Karpas-422 (cell line): ENCODE measurements at regions not wholly inside any gene's neighbourhood (a gene's known extent, or its start where the extent isn't known, plus 50 kb on each side); places are given as distances from the start of the nearest gene placed in this dataset.

Experiments
- DNase-seq: peaks from one replicate; pipeline ENCODE4 v3.0.0-alpha.2; 2015
- H2AFZ ChIP-seq: fragments of 200-600 bp; sonication (generic); 2 replicates; pipeline ENCODE4 v1.6.1; 2014; ENCODE audit warnings: antibody characterized with exemption, low read length, mixed read lengths
- H3K27ac ChIP-seq: fragments of 200-600 bp; sonication (generic); 2 replicates; pipeline ENCODE4 v1.5.1; 2014; ENCODE audit warnings: mild to moderate bottlenecking, low read length, moderate library complexity
- H3K27me3 ChIP-seq: fragments of 200-600 bp; sonication (generic); 2 replicates; pipeline ENCODE4 v1.6.1; 2014; ENCODE audit warnings: low read length, mixed read lengths
- H3K36me3 ChIP-seq: fragments of 200-600 bp; sonication (generic); 2 replicates; pipeline ENCODE4 v1.6.1; 2014; ENCODE audit warnings: low read length, mixed read lengths; ENCODE audit not compliant: insufficient read depth
- H3K4me1 ChIP-seq: fragments of 200-600 bp; sonication (generic); 2 replicates; pipeline ENCODE4 v1.6.1; 2014; ENCODE audit warnings: mild to moderate bottlenecking, low read length, mixed read lengths
- H3K4me2 ChIP-seq: fragments of 200-600 bp; sonication (generic); 2 replicates; pipeline ENCODE4 v1.6.1; 2014; ENCODE audit warnings: low read length, low read depth, mild to moderate bottlenecking; ENCODE audit not compliant: poor library complexity, severe bottlenecking
- H3K4me3 ChIP-seq: fragments of 200-600 bp; sonication (generic); 2 replicates; pipeline ENCODE4 v1.5.1; 2014; ENCODE audit warnings: mild to moderate bottlenecking, antibody characterized with exemption, low read length, mixed read lengths
- H3K79me2 ChIP-seq: fragments of 200-600 bp; sonication (generic); 2 replicates; pipeline ENCODE4 v1.6.1; 2014; ENCODE audit warnings: mild to moderate bottlenecking, low read length, mixed read lengths
- H3K9ac ChIP-seq: fragments of 200-600 bp; sonication (generic); 2 replicates; pipeline ENCODE4 v1.6.0; 2014; ENCODE audit warnings: low read length
- H3K9me2 ChIP-seq: fragments of 200-600 bp; sonication (generic), shearing (Covaris generic); replicated peaks from 2 replicates; pipeline ENCODE4 v1.6.0; 2014; ENCODE audit warnings: mild to moderate bottlenecking, low read length, moderate library complexity; ENCODE audit not compliant: insufficient read depth
- H3K9me3 ChIP-seq: fragments of 300-700, 200-600 bp; sonication (generic); 2 replicates; pipeline ENCODE4 v1.6.1; 2014; ENCODE audit warnings: low read length, mixed read lengths
- H4K20me1 ChIP-seq: fragments of 200-600 bp; sonication (generic); 2 replicates; pipeline ENCODE4 v1.6.1; 2014; ENCODE audit warnings: mild to moderate bottlenecking, antibody characterized with exemption, low read length, low read depth; ENCODE audit not compliant: insufficient read depth

DNA sequence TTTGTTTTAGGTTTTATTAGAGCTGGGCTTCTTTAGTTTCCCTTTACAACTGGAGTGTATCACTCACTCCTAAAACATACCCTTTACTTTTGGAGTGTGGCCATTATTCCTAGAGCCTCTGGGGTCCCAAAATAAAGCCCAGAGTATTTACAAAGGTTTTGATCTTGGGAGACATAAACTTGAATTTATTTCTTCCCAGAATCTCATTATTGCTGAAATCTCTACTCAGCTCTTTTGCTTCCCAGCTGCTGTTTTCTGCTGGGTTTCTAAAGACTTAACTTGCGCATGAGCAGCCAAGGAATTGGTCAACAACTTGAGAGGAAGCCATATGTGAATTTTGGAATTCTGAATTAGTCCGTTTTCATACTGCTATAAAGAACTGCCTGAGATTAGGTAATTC lies 94.5 kb upstream of the NRSN1 start:
- H3K9me2 ChIP-seq = 0 out of 2 replicates have a peak, but pooled peaks cover under 1% of the 10 kb centered on the region
- no peak overlapping the region for H3K9ac ChIP-seq
- no peak for DNase-seq
- H3K4me3 ChIP-seq = no peak overlapping the region
- H3K27me3 ChIP-seq = no peaks in the 10 kb centered on the region
- no peak overlapping the region for H2AFZ ChIP-seq
- no peaks in the 10 kb centered on the region for H3K4me1 ChIP-seq
- H3K4me2 ChIP-seq = no peak overlapping the region
- H3K9me3 ChIP-seq = no peaks in the 10 kb centered on the region
- no peaks in the 10 kb centered on the region for H3K36me3 ChIP-seq
- no peak overlapping the region for H3K27ac ChIP-seq
- no peaks in the 10 kb centered on the region for H4K20me1 ChIP-seq
- no peaks in the 10 kb centered on the region for H3K79me2 ChIP-seq

DNA sequence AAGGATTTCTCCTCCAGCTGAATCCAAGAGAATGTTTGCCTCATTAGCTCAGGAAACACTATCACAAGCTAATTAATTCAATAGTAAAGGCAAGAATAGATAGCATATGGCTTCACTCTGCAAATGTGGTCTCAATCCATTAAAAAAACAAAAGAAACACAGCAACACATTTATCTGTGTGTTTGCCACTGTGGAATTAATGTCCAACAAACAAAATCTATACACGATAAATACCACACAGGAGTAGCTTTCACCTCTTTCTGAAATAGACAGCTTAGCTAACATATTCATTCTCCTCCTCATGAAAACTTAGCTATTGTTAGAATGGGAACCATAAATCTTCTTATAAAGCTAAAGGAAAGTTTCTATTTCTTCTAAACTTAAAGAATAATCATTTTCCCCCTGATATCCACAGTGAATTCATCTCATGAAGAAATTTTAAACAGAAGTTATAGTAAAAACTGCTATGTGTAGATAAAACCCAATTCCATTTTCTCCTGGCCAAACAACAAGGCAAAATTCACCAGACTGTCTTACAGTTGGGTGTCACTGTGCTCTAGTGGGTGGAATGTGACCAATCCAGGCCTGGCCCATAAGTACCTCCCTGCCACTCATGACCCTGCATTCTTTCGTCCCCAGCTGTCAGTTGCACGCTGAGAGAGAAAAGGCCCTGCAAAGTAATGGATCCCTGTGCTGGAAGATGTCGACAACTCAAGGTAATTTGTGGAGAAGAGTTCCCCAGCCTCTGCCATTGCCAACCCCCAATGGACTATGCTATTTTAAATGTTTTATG lies 92.9 kb upstream of the NRSN1 start:
- Histone ChIP-seq H3K27me3 (no peaks in the 10 kb centered on the region), H3K36me3 (no peaks in the 10 kb centered on the region), H3K4me3 (no peak overlapping the region), H2AFZ (no peak overlapping the region), H4K20me1 (no peaks in the 10 kb centered on the region), H3K4me2 (no peak overlapping the region), H3K9me3 (no peaks in the 10 kb centered on the region), H3K27ac (no peak overlapping the region), H3K9me2 (0 out of 2 replicates have a peak, but pooled peaks cover 2% of the 10 kb centered on the region), H3K79me2 (no peaks in the 10 kb centered on the region), H3K9ac (no peak overlapping the region), H3K4me1 (no peaks in the 10 kb centered on the region)
- no peak for DNase-seq

GRCh38 chr6:24043848-24044247 lies 82.2 kb upstream of the NRSN1 start:
- no peak overlapping the region for H3K4me2 ChIP-seq
- no peaks in the 10 kb centered on the region; the same call in 1 of the 2 replicates for H3K9me2 ChIP-seq
- no peak overlapping the region for H3K4me3 ChIP-seq
- H3K9me3 ChIP-seq = no peaks in the 10 kb centered on the region
- H3K27me3 ChIP-seq = no peaks in the 10 kb centered on the region
- H3K79me2 ChIP-seq = no peaks in the 10 kb centered on the region
- no peaks in the 10 kb centered on the region for H4K20me1 ChIP-seq
- DNase-seq = no peak
- no peaks in the 10 kb centered on the region for H3K4me1 ChIP-seq
- no peak overlapping the region for H2AFZ ChIP-seq
- H3K27ac ChIP-seq = no peak overlapping the region
- H3K36me3 ChIP-seq = no peaks in the 10 kb centered on the region
- no peak overlapping the region for H3K9ac ChIP-seq

DNA sequence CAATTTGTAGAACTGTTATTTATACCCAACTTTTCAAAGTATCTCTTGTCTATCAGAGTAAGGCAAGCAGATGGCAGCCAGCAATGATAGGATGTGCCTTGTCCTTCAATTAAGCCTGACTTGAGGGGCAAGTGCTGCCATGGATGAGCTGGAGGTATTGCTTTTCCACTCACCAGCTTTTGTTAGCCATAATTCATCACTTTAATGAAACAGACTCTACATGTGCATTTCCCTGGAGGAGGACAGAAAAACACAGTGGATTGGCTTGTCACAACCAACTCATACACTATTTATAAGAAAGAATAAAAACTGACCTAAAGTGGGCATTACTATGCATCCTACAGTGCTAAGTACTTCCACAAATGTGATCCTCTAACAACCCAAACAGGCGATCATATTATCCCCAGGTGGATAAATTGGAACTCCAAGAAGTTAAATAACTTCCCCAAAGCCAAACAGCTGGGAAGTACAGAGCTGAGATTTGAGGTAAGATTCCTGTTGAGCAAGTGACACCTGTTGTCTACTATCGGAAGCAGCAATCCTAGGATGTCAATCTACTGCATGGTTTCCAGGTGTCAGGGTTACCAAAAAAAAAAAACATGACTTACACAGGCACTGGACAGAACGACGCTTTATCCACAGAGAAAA lies 73.9 kb upstream of the NRSN1 start:
- H3K36me3 ChIP-seq = no peaks in the 10 kb centered on the region
- H3K9me3 ChIP-seq = no peaks in the 10 kb centered on the region
- H2AFZ ChIP-seq = no peak overlapping the region
- no peaks in the 10 kb centered on the region for H4K20me1 ChIP-seq
- DNase-seq = no peak
- H3K9me2 ChIP-seq = no peaks in the 10 kb centered on the region
- no peak overlapping the region for H3K27ac ChIP-seq
- no peak overlapping the region for H3K4me2 ChIP-seq
- no peaks in the 10 kb centered on the region for H3K79me2 ChIP-seq
- H3K27me3 ChIP-seq = no peaks in the 10 kb centered on the region
- H3K9ac ChIP-seq = no peak overlapping the region
- H3K4me1 ChIP-seq = no peaks in the 10 kb centered on the region
- no peak overlapping the region for H3K4me3 ChIP-seq

GRCh38 chr6:24052590-24052961 lies 73.4 kb upstream of the NRSN1 start:
- Histone ChIP-seq H3K9me2 (no peaks in the 10 kb centered on the region), H3K4me1 (no peaks in the 10 kb centered on the region)

DNA sequence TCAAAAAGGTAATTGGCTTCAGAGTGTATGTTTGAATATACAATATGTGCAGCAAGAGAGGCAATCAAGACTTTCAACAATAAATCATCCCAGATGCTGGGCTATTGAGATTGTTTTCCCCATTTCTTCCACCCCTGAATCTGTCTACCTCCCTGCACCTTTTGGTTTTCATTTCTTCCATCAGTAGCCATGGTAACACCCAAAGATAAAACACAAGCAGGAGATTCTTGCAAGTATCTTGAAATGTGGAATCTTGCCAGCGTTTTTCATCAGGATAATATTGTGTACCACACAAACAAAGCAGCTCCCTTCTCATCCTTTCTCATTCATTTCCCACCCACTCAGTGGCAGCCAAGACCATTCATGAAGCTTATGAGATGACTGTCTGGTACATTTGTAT lies 73.0 kb upstream of the NRSN1 start:
- Histone ChIP-seq H4K20me1 (no peaks in the 10 kb centered on the region), H3K36me3 (no peaks in the 10 kb centered on the region), H2AFZ (no peak overlapping the region), H3K9me3 (no peaks in the 10 kb centered on the region), H3K27me3 (no peaks in the 10 kb centered on the region), H3K9me2 (no peaks in the 10 kb centered on the region), H3K27ac (no peak overlapping the region), H3K4me3 (no peak overlapping the region), H3K4me2 (no peak overlapping the region), H3K79me2 (no peaks in the 10 kb centered on the region), H3K9ac (no peak overlapping the region), H3K4me1 (no peaks in the 10 kb centered on the region)
- DNase-seq = no peak

More at GRCh38 chr6:24052590-24052961, 73.4 kb upstream of the NRSN1 start:
- Histone ChIP-seq H3K79me2 (no peaks in the 10 kb centered on the region), H3K9ac (no peak overlapping the region), H3K27me3 (no peaks in the 10 kb centered on the region), H3K27ac (no peak overlapping the region), H3K4me3 (no peak overlapping the region), H4K20me1 (no peaks in the 10 kb centered on the region), H3K9me3 (no peaks in the 10 kb centered on the region), H3K4me2 (no peak overlapping the region), H2AFZ (no peak overlapping the region), H3K36me3 (no peaks in the 10 kb centered on the region)
- DNase-seq = no peak

GRCh38 chr6:24054388-24054787 lies 71.6 kb upstream of the NRSN1 start:
- H3K27me3 ChIP-seq = no peaks in the 10 kb centered on the region
- H4K20me1 ChIP-seq = no peaks in the 10 kb centered on the region
- H3K36me3 ChIP-seq = no peaks in the 10 kb centered on the region
- no peaks in the 10 kb centered on the region for H3K9me2 ChIP-seq
- no peak overlapping the region for H3K27ac ChIP-seq
- no peaks in the 10 kb centered on the region for H3K4me1 ChIP-seq
- H3K4me3 ChIP-seq = no peak overlapping the region
- no peak for DNase-seq
- no peaks in the 10 kb centered on the region for H3K9me3 ChIP-seq
- H2AFZ ChIP-seq = no peak overlapping the region
- H3K4me2 ChIP-seq = no peak overlapping the region
- H3K79me2 ChIP-seq = no peaks in the 10 kb centered on the region
- H3K9ac ChIP-seq = no peak overlapping the region

DNA sequence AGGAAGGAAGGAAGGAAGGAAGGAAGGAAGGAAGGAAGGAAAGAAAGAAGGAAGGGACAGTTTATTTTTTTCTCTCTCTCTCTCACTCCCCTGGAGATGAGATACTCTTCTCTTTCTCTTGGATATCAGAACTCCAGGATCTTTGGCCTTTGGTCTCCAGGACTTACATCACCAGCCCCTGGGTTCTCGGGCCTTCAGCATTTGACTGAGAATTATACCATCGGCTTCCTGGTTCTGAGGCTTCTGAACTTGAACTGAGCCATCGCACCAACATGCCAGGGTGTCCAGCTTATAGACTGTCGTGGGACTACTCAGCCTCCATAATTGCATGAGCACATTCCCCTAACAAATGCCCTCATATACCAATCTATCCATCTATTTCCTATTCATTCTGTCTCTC lies 69.4 kb upstream of the NRSN1 start:
- Histone ChIP-seq H4K20me1 (no peaks in the 10 kb centered on the region), H3K9me2 (no peaks in the 10 kb centered on the region), H3K4me2 (no peak overlapping the region), H3K79me2 (no peaks in the 10 kb centered on the region), H3K4me1 (no peaks in the 10 kb centered on the region), H3K27ac (no peak overlapping the region), H3K9me3 (no peaks in the 10 kb centered on the region), H3K36me3 (no peaks in the 10 kb centered on the region), H3K4me3 (no peak overlapping the region), H2AFZ (no peak overlapping the region), H3K27me3 (no peaks in the 10 kb centered on the region), H3K9ac (no peak overlapping the region)
- no peak for DNase-seq
